ENCODE measurements at regions not wholly inside any gene's neighbourhood (a gene's known extent, or its start where the extent isn't known, plus 50 kb on each side); places are given as distances from the start of the nearest gene placed in this dataset.

DNA sequence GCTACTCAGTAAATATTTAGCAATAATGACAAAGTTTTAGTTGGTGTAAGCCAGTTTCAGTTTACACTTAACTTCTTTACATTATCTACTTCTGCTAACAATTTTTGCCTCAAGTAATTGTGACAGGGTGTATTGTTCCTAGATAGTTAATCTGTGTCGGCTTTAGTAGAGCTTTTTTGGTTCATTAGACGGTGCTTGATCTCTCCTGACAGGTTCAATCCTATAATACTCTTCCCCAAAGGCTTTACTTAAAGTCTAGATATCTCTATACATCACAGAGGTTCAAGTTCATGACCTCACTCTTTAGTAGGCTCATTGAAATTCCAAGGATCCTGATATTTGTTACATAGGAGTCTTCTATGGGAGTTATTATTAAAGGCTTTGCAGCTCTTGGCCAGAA lies 365.6 kb upstream of the DPPA4 start:
- no peak for TF ChIP-seq EP300 (IDR thresholded peaks at IDR 0.05)
- no peak for TF ChIP-seq POLR2A (IDR thresholded peaks at IDR 0.05)
- TF ChIP-seq, protein P1, sequence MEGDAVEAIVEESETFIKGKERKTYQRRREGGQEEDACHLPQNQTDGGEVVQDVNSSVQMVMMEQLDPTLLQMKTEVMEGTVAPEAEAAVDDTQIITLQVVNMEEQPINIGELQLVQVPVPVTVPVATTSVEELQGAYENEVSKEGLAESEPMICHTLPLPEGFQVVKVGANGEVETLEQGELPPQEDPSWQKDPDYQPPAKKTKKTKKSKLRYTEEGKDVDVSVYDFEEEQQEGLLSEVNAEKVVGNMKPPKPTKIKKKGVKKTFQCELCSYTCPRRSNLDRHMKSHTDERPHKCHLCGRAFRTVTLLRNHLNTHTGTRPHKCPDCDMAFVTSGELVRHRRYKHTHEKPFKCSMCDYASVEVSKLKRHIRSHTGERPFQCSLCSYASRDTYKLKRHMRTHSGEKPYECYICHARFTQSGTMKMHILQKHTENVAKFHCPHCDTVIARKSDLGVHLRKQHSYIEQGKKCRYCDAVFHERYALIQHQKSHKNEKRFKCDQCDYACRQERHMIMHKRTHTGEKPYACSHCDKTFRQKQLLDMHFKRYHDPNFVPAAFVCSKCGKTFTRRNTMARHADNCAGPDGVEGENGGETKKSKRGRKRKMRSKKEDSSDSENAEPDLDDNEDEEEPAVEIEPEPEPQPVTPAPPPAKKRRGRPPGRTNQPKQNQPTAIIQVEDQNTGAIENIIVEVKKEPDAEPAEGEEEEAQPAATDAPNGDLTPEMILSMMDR (IDR thresholded peaks at IDR 0.05), result no peak
